BLaER1 (cell line): ENCODE measurements at regions not wholly inside any gene's neighbourhood (a gene's known extent, or its start where the extent isn't known, plus 50 kb on each side); places are given as distances from the start of the nearest gene placed in this dataset.

Source experiments
- H3K27ac ChIP-seq: shearing (Covaris generic); formaldehyde crosslinking; 2 replicates; pipeline ENCODE4 v1.8.1; 2022
- H3K27me3 ChIP-seq: shearing (Covaris generic); formaldehyde crosslinking; 2 replicates; pipeline ENCODE4 v1.8.1; 2022
- H3K36me3 ChIP-seq: shearing (Covaris generic); formaldehyde crosslinking; 2 replicates; pipeline ENCODE4 v1.8.1; 2022
- H3K4me1 ChIP-seq: shearing (Covaris generic); formaldehyde crosslinking; 2 replicates; pipeline ENCODE4 v1.8.1; 2022
- H3K4me2 ChIP-seq: shearing (Covaris generic); formaldehyde crosslinking; 2 replicates; pipeline ENCODE4 v1.8.1; 2022
- H3K4me3 ChIP-seq: shearing (Covaris generic); formaldehyde crosslinking; 2 replicates; pipeline ENCODE4 v1.8.1; 2022
- H3K9ac ChIP-seq: shearing (Covaris generic); formaldehyde crosslinking; 2 replicates; pipeline ENCODE4 v1.8.1; 2022
- H3K9me3 ChIP-seq: shearing (Covaris generic); formaldehyde crosslinking; 2 replicates; pipeline ENCODE4 v1.8.1; 2022
- H4K20me1 ChIP-seq: shearing (Covaris generic); formaldehyde crosslinking; 2 replicates; pipeline ENCODE4 v1.8.1; 2022
- Cebpa-rat ChIP-seq: shearing (Covaris generic); IDR thresholded peaks from 2 replicates; pipeline ENCODE4 v1.8.1; 2022

DNA sequence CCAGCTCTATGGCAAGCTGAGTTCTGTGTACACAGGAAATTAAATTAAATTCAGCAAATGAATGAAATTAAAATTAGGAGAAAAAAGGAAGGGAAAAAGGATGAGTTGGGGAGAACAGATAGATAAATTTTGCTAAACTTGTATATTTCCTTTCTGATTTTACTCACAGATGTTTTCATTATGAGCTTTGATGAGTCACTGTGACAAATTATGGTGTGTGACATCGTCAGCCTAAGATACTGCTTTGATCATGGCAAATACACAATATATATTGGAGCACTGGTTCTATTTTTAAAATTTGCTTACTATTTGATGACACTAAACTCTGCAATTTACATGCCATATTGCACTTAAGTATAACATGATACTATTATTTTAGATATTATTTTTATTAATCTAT is 464.6 kb upstream of the SPHKAP start:
- Histone ChIP-seq H3K9ac (no peak overlapping the region), H4K20me1 (no peaks in the 10 kb centered on the region), H3K27me3 (no peaks in the 10 kb centered on the region), H3K4me3 (no peak overlapping the region), H3K9me3 (no peaks in the 10 kb centered on the region), H3K4me1 (no peaks in the 10 kb centered on the region), H3K4me2 (no peak overlapping the region), H3K27ac (no peak overlapping the region), H3K36me3 (no peaks in the 10 kb centered on the region)
- TF ChIP-seq Cebpa-rat: no peak

GRCh38 chr2:228644199-228644598 is 462.7 kb upstream of the SPHKAP start:
- H3K27ac ChIP-seq: no peak overlapping the region
- TF ChIP-seq Cebpa-rat: no peak

DNA sequence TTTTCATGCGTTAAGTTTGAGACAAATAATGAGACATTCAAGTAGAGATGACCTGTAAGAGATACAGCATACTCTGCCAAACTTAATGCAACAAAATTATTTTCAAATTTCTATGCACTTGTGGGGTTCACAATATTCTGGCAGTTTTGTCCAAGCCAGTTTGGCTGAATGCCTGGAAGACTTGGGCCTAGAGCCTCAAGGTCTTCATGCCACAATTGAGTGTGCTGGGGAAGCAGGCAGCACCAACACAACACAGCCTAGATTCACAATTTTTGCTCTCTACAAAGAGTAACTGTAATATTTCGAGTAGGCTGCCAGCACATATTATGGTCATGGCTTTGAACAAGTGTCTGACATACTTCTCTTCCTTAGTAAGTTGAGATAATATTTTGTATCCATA is 461.4 kb upstream of the SPHKAP start:
- no peak overlapping the region for H3K4me2 ChIP-seq
- no peak overlapping the region for H3K9ac ChIP-seq
- H3K36me3 ChIP-seq: no peaks in the 10 kb centered on the region
- TF ChIP-seq Cebpa-rat: no peak
- H3K4me3 ChIP-seq: no peak overlapping the region
- no peaks in the 10 kb centered on the region for H4K20me1 ChIP-seq
- H3K27ac ChIP-seq: no peak overlapping the region
- no peaks in the 10 kb centered on the region for H3K9me3 ChIP-seq
- no peaks in the 10 kb centered on the region for H3K27me3 ChIP-seq
- H3K4me1 ChIP-seq: no peaks in the 10 kb centered on the region

More at GRCh38 chr2:228644199-228644598, 462.7 kb upstream of the SPHKAP start:
- Histone ChIP-seq H3K4me3 (no peak overlapping the region), H3K4me2 (no peak overlapping the region), H4K20me1 (no peaks in the 10 kb centered on the region), H3K36me3 (no peaks in the 10 kb centered on the region), H3K9me3 (no peaks in the 10 kb centered on the region), H3K9ac (no peak overlapping the region), H3K27me3 (no peaks in the 10 kb centered on the region), H3K4me1 (no peaks in the 10 kb centered on the region)

DNA sequence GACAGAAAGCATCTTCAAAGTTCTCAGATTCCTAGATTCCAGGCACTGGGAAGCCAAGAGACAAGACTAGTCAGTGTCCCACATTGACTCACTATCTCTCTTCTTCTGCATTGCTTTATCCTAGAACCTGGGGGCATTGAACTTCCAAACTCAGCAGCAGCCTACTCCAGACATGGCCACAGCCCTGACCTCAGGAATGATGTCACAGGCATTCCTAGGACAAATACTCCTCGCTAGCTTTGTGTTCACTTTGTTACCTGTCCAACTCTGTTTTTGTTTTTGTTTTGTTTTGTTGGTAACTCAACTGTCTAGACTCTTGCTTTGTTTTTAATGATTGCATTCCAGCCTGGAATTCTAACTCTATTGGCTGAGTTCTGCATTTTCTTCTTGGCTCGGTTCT is 449.3 kb upstream of the SPHKAP start:
- H3K4me3 ChIP-seq: no peak overlapping the region
- H3K27ac ChIP-seq: no peak overlapping the region
- H3K36me3 ChIP-seq: no peaks in the 10 kb centered on the region
- no peaks in the 10 kb centered on the region for H3K4me1 ChIP-seq
- H3K27me3 ChIP-seq: no peaks in the 10 kb centered on the region
- no peak overlapping the region for H3K9ac ChIP-seq
- H4K20me1 ChIP-seq: no peaks in the 10 kb centered on the region
- H3K9me3 ChIP-seq: no peaks in the 10 kb centered on the region
- no peak for TF ChIP-seq Cebpa-rat
- H3K4me2 ChIP-seq: no peak overlapping the region

DNA sequence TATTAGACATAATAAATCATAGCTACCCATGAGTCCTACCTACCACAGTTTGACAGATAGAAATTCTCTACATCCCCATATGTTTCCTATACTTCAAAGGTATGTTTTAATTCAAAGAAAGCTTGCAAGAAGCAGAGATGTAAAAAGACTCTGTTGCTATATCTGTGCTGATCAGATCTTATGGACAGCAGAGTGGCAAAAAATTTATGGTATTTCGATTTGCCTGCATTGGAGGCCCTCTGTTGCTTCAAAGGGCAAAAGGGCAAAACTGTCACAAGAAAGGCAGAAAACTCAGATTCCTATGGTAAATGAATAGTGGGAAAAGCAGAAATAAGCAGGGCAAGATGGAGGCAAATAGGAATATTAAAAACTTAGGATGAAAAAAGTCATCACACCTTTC is 447.8 kb upstream of the SPHKAP start:
- Histone ChIP-seq H4K20me1 (no peaks in the 10 kb centered on the region), H3K9ac (no peak overlapping the region), H3K27me3 (no peaks in the 10 kb centered on the region), H3K4me3 (no peak overlapping the region), H3K4me1 (no peaks in the 10 kb centered on the region), H3K9me3 (no peaks in the 10 kb centered on the region), H3K27ac (no peak overlapping the region), H3K36me3 (no peaks in the 10 kb centered on the region), H3K4me2 (no peak overlapping the region)
- TF ChIP-seq Cebpa-rat: no peak

- Histone ChIP-seq H3K4me2 (no peak overlapping the region), H3K9me3 (no peaks in the 10 kb centered on the region), H3K4me1 (no peaks in the 10 kb centered on the region), H3K4me3 (no peak overlapping the region), H4K20me1 (no peaks in the 10 kb centered on the region), H3K27me3 (no peaks in the 10 kb centered on the region), H3K27ac (no peak overlapping the region), H3K9ac (no peak overlapping the region), H3K36me3 (no peaks in the 10 kb centered on the region)
- TF ChIP-seq Cebpa-rat: no peak
These were observed 447.2 kb upstream of the SPHKAP start for GRCh38 chr2:228628682-228629081.

DNA sequence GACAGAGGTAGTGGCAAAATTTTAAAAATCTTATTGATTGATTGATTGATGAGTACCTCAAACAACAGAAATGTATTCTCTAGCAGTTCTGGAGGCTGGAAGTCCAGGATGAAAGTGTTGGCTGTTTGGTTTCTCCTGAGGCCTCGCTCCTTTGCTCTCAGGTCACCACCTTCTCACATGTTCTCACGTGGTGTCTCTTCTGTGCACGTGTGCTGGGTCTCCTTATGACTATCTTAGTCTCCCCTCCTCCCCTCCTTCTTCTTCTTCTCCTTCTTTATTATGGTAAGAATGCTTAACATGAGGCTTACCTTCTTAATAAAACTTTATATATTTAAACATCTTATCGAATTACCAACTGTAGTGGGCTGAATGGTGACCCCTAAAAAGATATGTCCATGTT is 446.0 kb upstream of the SPHKAP start:
- H3K27me3 ChIP-seq: no peaks in the 10 kb centered on the region
- no peak overlapping the region for H3K27ac ChIP-seq
- H3K9me3 ChIP-seq: no peaks in the 10 kb centered on the region
- H4K20me1 ChIP-seq: no peaks in the 10 kb centered on the region
- no peaks in the 10 kb centered on the region for H3K36me3 ChIP-seq
- TF ChIP-seq Cebpa-rat: no peak
- H3K4me3 ChIP-seq: no peak overlapping the region
- no peaks in the 10 kb centered on the region for H3K4me1 ChIP-seq
- H3K4me2 ChIP-seq: no peak overlapping the region
- H3K9ac ChIP-seq: no peak overlapping the region

- no peak overlapping the region for H3K9ac ChIP-seq
These were observed 444.0 kb upstream of the SPHKAP start for GRCh38 chr2:228625481-228625880.

GRCh38 chr2:228624733-228625132 is 443.2 kb upstream of the SPHKAP start:
- no peak overlapping the region for H3K4me3 ChIP-seq
- H3K9ac ChIP-seq: no peak overlapping the region
- no peak for TF ChIP-seq Cebpa-rat
- no peaks in the 10 kb centered on the region for H3K9me3 ChIP-seq
- no peaks in the 10 kb centered on the region for H4K20me1 ChIP-seq
- no peaks in the 10 kb centered on the region for H3K27me3 ChIP-seq
- H3K4me2 ChIP-seq: no peak overlapping the region
- no peak overlapping the region for H3K27ac ChIP-seq
- no peaks in the 10 kb centered on the region for H3K36me3 ChIP-seq
- no peaks in the 10 kb centered on the region for H3K4me1 ChIP-seq

More at GRCh38 chr2:228625481-228625880, 444.0 kb upstream of the SPHKAP start:
- TF ChIP-seq Cebpa-rat: no peak
- Histone ChIP-seq H3K27me3 (no peaks in the 10 kb centered on the region), H3K4me3 (no peak overlapping the region), H4K20me1 (no peaks in the 10 kb centered on the region), H3K4me1 (no peaks in the 10 kb centered on the region), H3K9me3 (no peaks in the 10 kb centered on the region), H3K36me3 (no peaks in the 10 kb centered on the region), H3K4me2 (no peak overlapping the region), H3K27ac (no peak overlapping the region)

DNA sequence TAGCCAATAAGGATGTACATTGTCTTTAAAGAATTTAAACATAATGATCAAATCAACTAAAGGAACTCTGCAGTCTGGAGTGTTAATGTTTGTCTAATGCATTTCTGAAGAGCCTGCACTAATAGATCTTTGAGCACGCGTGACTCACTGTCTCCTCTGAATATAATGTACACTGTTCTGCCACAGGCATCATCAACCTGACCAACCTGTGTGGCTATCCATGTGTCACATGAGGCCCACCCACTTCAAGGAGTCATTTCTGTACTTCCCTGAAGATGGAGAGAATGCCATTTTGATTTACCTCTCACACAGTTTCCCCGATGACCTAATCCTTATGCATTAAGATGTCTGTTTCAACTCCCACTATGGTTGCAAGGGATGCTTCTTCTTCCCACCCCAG is 434.0 kb upstream of the SPHKAP start:
- Histone ChIP-seq H3K4me3 (no peak overlapping the region), H3K27ac (no peak overlapping the region), H3K36me3 (no peaks in the 10 kb centered on the region), H3K9ac (no peak overlapping the region), H3K9me3 (peaks cover 4% of the 10 kb centered on the region; the same call in 1 of the 2 replicates), H4K20me1 (no peaks in the 10 kb centered on the region), H3K4me2 (no peak overlapping the region), H3K4me1 (no peaks in the 10 kb centered on the region), H3K27me3 (no peaks in the 10 kb centered on the region)
- TF ChIP-seq Cebpa-rat: no peak

GRCh38 chr2:228614741-228615140 is 433.3 kb upstream of the SPHKAP start:
- H3K36me3 ChIP-seq: no peaks in the 10 kb centered on the region
- H3K9ac ChIP-seq: no peak overlapping the region
- H3K27me3 ChIP-seq: no peaks in the 10 kb centered on the region
- no peak overlapping the region for H3K4me3 ChIP-seq
- H4K20me1 ChIP-seq: no peaks in the 10 kb centered on the region
- H3K9me3 ChIP-seq: peaks cover 4% of the 10 kb centered on the region; the same call in 1 of the 2 replicates
- H3K27ac ChIP-seq: no peak overlapping the region
- H3K4me2 ChIP-seq: no peak overlapping the region
- H3K4me1 ChIP-seq: no peaks in the 10 kb centered on the region
- TF ChIP-seq Cebpa-rat: no peak
